ENCODE measurements at regions not wholly inside any gene's neighbourhood (a gene's known extent, or its start where the extent isn't known, plus 50 kb on each side); places are given as distances from the start of the nearest gene placed in this dataset.

GRCh38 chr5:61758711-61759110 lies 426.7 kb downstream of the ZSWIM6 start:
- TF ChIP-seq POLR2AphosphoS5 (IDR thresholded peaks at IDR 0.05; ENCODE audit: insufficient read depth, low read depth, low read length) (no peak), CTCF (IDR thresholded peaks at IDR 0.05; ENCODE audit: extremely low read depth in 1 of 2, insufficient read depth in 1 of 2, low read depth in 1 of 2, low read length in 2 of 2) (no peak), POLR2A (IDR thresholded peaks at IDR 0.05; ENCODE audit: low read depth, low read length) (no peak), MAX (IDR thresholded peaks at IDR 0.05; ENCODE audit: insufficient read depth, insufficient read length) (no peak)
